NCI-H187 (cell line): ENCODE measurements at regions not wholly inside any gene's neighbourhood (a gene's known extent, or its start where the extent isn't known, plus 50 kb on each side); places are given as distances from the start of the nearest gene placed in this dataset.

Experiments
- DNase-seq, 2 experiments: peaks; one replicate each; lab custom pipeline; 2025; lab: John Stamatoyannopoulos, UW

GRCh38 chr16:5851393-5851982 lies 753.9 kb upstream of the EEF2KMT start:
- no peak for DNase-seq

GRCh38 chr16:5850632-5851392 lies 753.2 kb upstream of the EEF2KMT start:
- no peak for DNase-seq

GRCh38 chr16:5845046-5845445 lies 747.5 kb upstream of the EEF2KMT start:
- DNase-seq: no peak

GRCh38 chr16:5841974-5842373 lies 744.4 kb upstream of the EEF2KMT start:
- no peak for DNase-seq

GRCh38 chr16:5838725-5839124 lies 741.1 kb upstream of the EEF2KMT start:
- DNase-seq: no peak

GRCh38 chr16:5838071-5838470 lies 740.5 kb upstream of the EEF2KMT start:
- DNase-seq: no peak

- DNase-seq: no peak
Measured at GRCh38 chr16:5837007-5837670, 739.5 kb upstream of the EEF2KMT start.

- no peak for DNase-seq
Measured at GRCh38 chr16:5835876-5836275, 738.3 kb upstream of the EEF2KMT start.

GRCh38 chr16:5826332-5826731 lies 728.7 kb upstream of the EEF2KMT start:
- DNase-seq: no peak

- no peak for DNase-seq
Measured at GRCh38 chr16:5820472-5820871, 722.9 kb upstream of the EEF2KMT start.

- DNase-seq: no peak
Measured at GRCh38 chr16:5815570-5816237, 718.1 kb upstream of the EEF2KMT start.

- DNase-seq: no peak
Measured at GRCh38 chr16:5801396-5801795, 703.8 kb upstream of the EEF2KMT start.

GRCh38 chr16:5793556-5793955 lies 696.0 kb upstream of the EEF2KMT start:
- DNase-seq: no peak

GRCh38 chr16:5791011-5791657 lies 693.5 kb upstream of the EEF2KMT start:
- no peak for DNase-seq

GRCh38 chr16:5790512-5790911 lies 692.9 kb upstream of the EEF2KMT start:
- no peak for DNase-seq

GRCh38 chr16:5789033-5789432 lies 691.4 kb upstream of the EEF2KMT start:
- no peak for DNase-seq

- no peak for DNase-seq
Measured at GRCh38 chr16:5781436-5781835, 683.8 kb upstream of the EEF2KMT start.

- DNase-seq: no peak
Measured at GRCh38 chr16:5776876-5777275, 679.3 kb upstream of the EEF2KMT start.

- DNase-seq: no peak
Measured at GRCh38 chr16:5775916-5776315, 678.3 kb upstream of the EEF2KMT start.

GRCh38 chr16:5770118-5770517 lies 672.5 kb upstream of the EEF2KMT start:
- no peak for DNase-seq

- no peak for DNase-seq
Measured at GRCh38 chr16:5769513-5769912, 671.9 kb upstream of the EEF2KMT start.

GRCh38 chr16:5768445-5768844 lies 670.9 kb upstream of the EEF2KMT start:
- DNase-seq: no peak
